Naive thymus-derived CD4-positive, alpha-beta T cell (primary cell): ENCODE measurements at regions not wholly inside any gene's neighbourhood (a gene's known extent, or its start where the extent isn't known, plus 50 kb on each side); places are given as distances from the start of the nearest gene placed in this dataset.

Experiments
- ATAC-seq: fragments of 150-1000 bp; cut with Tn5 transposase; 2 replicates; pipeline ENCODE4 v1.10.0; 2021; ENCODE audit warnings: mild to moderate bottlenecking, moderate library complexity
- CTCF ChIA-PET: fragments of 350-600 bp; sonication (Branson Sonifier 250); formaldehyde crosslinking; loops from one replicate; lab custom pipeline; 2021; ENCODE audit warnings: antibody characterized with exemption; lab: Charles Lee
- POLR2A ChIA-PET: fragments of 350-600 bp; sonication (Branson Sonifier 250); formaldehyde crosslinking; loops from one replicate; lab custom pipeline; 2021; ENCODE audit warnings: antibody characterized with exemption, inconsistent platforms; lab: Charles Lee
- DNase-seq, 9 donors: peaks; one replicate each; pipeline versions ENCODE4 v3.0.0 to v3.0.0-alpha.2; 2020 to 2022; ENCODE audit warnings: mixed read lengths in 1 of 9
- H3K27ac ChIP-seq: one replicate; pipeline ENCODE4 v1.7.0; 2013; ENCODE audit warnings: mild to moderate bottlenecking, low read depth, low read length, moderate library complexity
- H3K27me3 ChIP-seq, 2 donors: one replicate each; pipeline ENCODE4 v1.7.0; 2013; ENCODE audit warnings: low read length in 2 of 2, mild to moderate bottlenecking in 2 of 2, moderate library complexity in 2 of 2; ENCODE audit not compliant: control insufficient read depth in 2 of 2, insufficient read depth in 2 of 2
- H3K36me3 ChIP-seq, 3 experiments: 1 replicate in 2 of 3; 2 replicates in 1 of 3; pipeline ENCODE4 v1.7.0; 2013; ENCODE audit warnings: low read length in 3 of 3, mild to moderate bottlenecking in 3 of 3, moderate library complexity in 1 of 3; ENCODE audit not compliant: insufficient read depth in 3 of 3, control insufficient read depth in 2 of 3
- H3K4me1 ChIP-seq, 2 donors: one replicate each; pipeline ENCODE4 v1.7.0; 2013; ENCODE audit warnings: low read length in 2 of 2, mild to moderate bottlenecking in 2 of 2, moderate library complexity in 1 of 2; ENCODE audit not compliant: control insufficient read depth in 2 of 2, insufficient read depth in 2 of 2
- H3K4me3 ChIP-seq: 2 replicates; pipeline ENCODE4 v1.7.0; 2013; ENCODE audit warnings: mild to moderate bottlenecking, low read length
- H3K9me3 ChIP-seq, 3 experiments: 1 replicate in 2 of 3; 2 replicates in 1 of 3; pipeline ENCODE4 v1.7.0; 2013; ENCODE audit warnings: low read length in 3 of 3; ENCODE audit not compliant: control insufficient read depth in 2 of 3
- H3K27ac Mint-ChIP-seq, 9 donors: one replicate each; pipeline ENCODE4 v1.8.0; 2020 to 2022; ENCODE audit warnings: mixed read lengths in 9 of 9, mild to moderate bottlenecking in 8 of 9, moderate library complexity in 5 of 9, inconsistent platforms in 2 of 9
- H3K27me3 Mint-ChIP-seq, 5 donors: one replicate each; pipeline ENCODE4 v1.8.0; 2021 to 2022; ENCODE audit warnings: mixed read lengths in 5 of 5, mild to moderate bottlenecking in 1 of 5
- H3K36me3 Mint-ChIP-seq, 5 donors: one replicate each; pipeline ENCODE4 v1.8.0; 2020 to 2022; ENCODE audit warnings: mixed read lengths in 5 of 5, mild to moderate bottlenecking in 3 of 5, inconsistent platforms in 1 of 5
- H3K4me1 Mint-ChIP-seq, 7 donors: one replicate each; pipeline ENCODE4 v1.8.0; 2020 to 2022; ENCODE audit warnings: mixed read lengths in 7 of 7, mild to moderate bottlenecking in 3 of 7, inconsistent platforms in 1 of 7
- H3K4me3 Mint-ChIP-seq, 10 donors: one replicate each; pipeline ENCODE4 v1.8.0; 2020 to 2022; ENCODE audit warnings: mild to moderate bottlenecking in 10 of 10, mixed read lengths in 10 of 10, moderate library complexity in 6 of 10, inconsistent platforms in 2 of 10
- H3K9me3 Mint-ChIP-seq, 11 donors: one replicate each; pipeline ENCODE4 v1.8.0; 2020 to 2022; ENCODE audit warnings: mixed read lengths in 11 of 11, mild to moderate bottlenecking in 4 of 11, inconsistent platforms in 1 of 11, moderate library complexity in 1 of 11
- intact Hi-C, 2 donors: fragments of 100-400 bp; cut with micrococcal nuclease; formaldehyde crosslinking; loops; one replicate each; pipeline ENCODE4 v1.15.1; 2023

GRCh38 chr2:67500541-67500940 lies 103.4 kb downstream of the ETAA1 start:
- CTCF ChIA-PET: no interaction called here
- no peak overlapping the region for H3K4me3 Mint-ChIP-seq
- H3K4me3 ChIP-seq: no peak overlapping the region

DNA sequence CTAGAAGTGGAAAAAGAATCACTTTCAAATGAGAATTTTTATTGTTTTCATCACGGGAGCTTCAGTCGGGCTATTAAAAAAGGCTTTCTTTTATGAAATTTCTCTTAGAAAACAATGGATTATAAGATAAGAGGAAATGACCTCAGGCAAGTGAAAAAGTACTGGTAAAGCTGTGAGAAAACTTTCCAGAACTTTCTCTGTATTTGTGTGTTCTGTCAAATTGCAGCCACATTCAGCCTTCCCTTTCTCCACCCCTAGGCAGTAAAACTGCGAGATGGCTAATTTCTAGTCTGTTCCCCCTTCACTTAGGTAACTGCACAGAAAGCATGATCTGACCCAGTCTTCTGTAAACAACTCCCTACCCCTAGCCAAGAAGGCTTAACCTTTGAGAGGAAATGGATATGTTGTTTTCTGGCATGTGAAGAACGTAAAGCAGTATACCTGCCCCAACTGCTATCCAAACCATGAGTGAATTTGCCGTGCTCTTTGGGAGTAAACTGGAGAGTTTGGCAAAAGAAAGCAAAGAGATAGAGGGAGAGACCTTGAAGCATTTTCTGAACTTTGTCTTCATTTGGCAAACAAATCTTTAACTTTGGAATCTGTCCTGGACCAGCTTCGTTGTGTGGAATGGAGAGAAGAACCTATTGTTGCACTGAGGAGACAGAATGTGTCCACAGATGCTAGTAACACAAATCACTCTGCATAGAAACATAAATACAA lies 105.4 kb downstream of the ETAA1 start:
- H3K27me3 ChIP-seq: no peaks in the 10 kb centered on the region
- H3K9me3 ChIP-seq: no peaks in the 10 kb centered on the region
- intact Hi-C loops: no loop called here
- Mint-ChIP-seq H3K9me3 (peaks cover 0 to 6% (median 2%) of the 10 kb centered on the region in 11 donors), H3K4me1 (peaks cover 0 to 1% (median 0%) of the 10 kb centered on the region in 7 donors), H3K36me3 (no peaks in the 10 kb centered on the region), H3K27me3 (peaks cover 0 to 7% (median 6%) of the 10 kb centered on the region in 5 donors), H3K4me3 (no peak overlapping the region), H3K27ac (no peak overlapping the region)
- H3K4me1 ChIP-seq: no peaks in the 10 kb centered on the region
- no peak overlapping the region for H3K4me3 ChIP-seq
- ChIA-PET CTCF (no interaction called here), POLR2A (no interaction called here)
- ATAC-seq (no peak), DNase-seq (no peak)
- no peak overlapping the region for H3K27ac ChIP-seq
- H3K36me3 ChIP-seq: no peaks in the 10 kb centered on the region

More at GRCh38 chr2:67500541-67500940, 103.4 kb downstream of the ETAA1 start:
- ATAC-seq (no peak), DNase-seq (no peak)
- Mint-ChIP-seq H3K36me3 (no peaks in the 10 kb centered on the region), H3K9me3 (peaks cover 0 to 4% (median 0%) of the 10 kb centered on the region in 11 donors), H3K27ac (no peak overlapping the region), H3K27me3 (peaks cover 0 to 7% (median 4%) of the 10 kb centered on the region in 5 donors), H3K4me1 (peaks cover 0 to 1% (median 0%) of the 10 kb centered on the region in 7 donors)
- H3K27ac ChIP-seq: no peak overlapping the region
- POLR2A ChIA-PET: no interaction called here
- no peaks in the 10 kb centered on the region for H3K36me3 ChIP-seq
- no peaks in the 10 kb centered on the region for H3K9me3 ChIP-seq
- no peaks in the 10 kb centered on the region for H3K4me1 ChIP-seq
- intact Hi-C loops: no loop called here
- H3K27me3 ChIP-seq: no peaks in the 10 kb centered on the region

DNA sequence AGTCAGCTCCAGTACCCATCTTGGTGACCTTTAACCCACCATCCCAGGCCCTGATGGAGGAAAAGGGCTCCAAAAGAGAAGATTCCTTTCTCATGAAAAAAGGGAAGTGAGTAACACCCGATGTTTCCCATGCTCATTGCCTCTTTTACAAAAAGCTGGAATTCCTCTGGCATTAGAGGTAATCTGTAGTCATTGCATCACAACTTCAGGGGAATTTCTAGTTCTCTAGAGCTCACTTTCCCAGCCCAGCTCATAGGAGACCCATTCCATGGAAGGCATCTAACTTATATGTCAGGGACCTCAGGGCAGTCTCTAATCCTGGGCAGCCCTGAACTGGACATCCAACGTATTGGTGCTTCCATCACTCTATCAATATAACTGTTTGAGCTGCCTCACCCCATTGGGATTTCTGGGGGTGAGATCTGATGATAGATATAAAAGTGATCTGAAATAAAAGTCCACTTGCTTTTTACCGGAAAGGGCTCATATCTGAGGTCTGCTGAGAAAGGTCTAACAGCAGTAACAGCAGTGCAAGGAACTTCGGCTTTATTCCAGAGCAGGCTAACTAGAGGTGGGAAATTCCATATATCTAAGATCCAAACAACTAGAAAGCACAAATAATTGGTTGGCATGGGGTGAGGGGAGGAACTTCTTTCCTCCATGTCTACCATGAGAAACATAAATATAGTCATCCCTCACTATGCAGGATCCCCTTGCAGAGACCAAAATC lies 106.1 kb downstream of the ETAA1 start:
- ChIA-PET CTCF (no interaction called here), POLR2A (no interaction called here)
- no peaks in the 10 kb centered on the region for H3K36me3 ChIP-seq
- ATAC-seq (no peak), DNase-seq (no peak)
- H3K27ac Mint-ChIP-seq: no peak overlapping the region
- peaks cover 0 to 9% (median 2%) of the 10 kb centered on the region in 11 donors for H3K9me3 Mint-ChIP-seq
- no peaks in the 10 kb centered on the region for H3K36me3 Mint-ChIP-seq
- peaks cover 0 to 7% (median 6%) of the 10 kb centered on the region in 5 donors for H3K27me3 Mint-ChIP-seq
- H3K9me3 ChIP-seq: no peaks in the 10 kb centered on the region
- no peaks in the 10 kb centered on the region for H3K27me3 ChIP-seq
- no peaks in the 10 kb centered on the region for H3K4me1 ChIP-seq
- H3K4me3 Mint-ChIP-seq: no peak overlapping the region
- H3K4me1 Mint-ChIP-seq: no peaks in the 10 kb centered on the region
- H3K4me3 ChIP-seq: no peak overlapping the region
- intact Hi-C loops: no loop called here
- H3K27ac ChIP-seq: no peak overlapping the region

DNA sequence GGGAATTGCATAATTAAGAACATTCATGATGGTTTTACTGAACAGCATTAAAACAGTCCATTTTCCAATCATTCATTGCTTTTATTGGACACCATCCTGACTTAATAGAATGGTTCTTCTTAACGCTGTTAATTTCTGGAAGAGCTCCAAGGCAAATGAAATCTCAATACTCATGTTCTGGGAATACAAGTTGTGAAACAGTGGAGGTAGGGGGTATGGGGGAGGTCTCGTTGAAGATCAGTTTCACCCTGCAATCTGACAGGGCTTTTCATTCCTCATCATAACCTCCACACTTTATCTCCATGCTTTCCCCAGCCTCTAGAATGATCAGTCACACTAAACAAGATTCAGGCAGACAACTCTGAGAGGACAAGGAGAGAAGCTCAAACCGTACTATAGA lies 113.6 kb downstream of the ETAA1 start:
- intact Hi-C loops: no loop called here
- peaks cover 0 to 6% (median 3%) of the 10 kb centered on the region in 5 donors for H3K27me3 Mint-ChIP-seq
- H3K4me3 ChIP-seq: no peak overlapping the region
- H3K9me3 ChIP-seq: no peaks in the 10 kb centered on the region
- H3K9me3 Mint-ChIP-seq: peaks cover 0 to 10% (median 2%) of the 10 kb centered on the region in 11 donors
- no peaks in the 10 kb centered on the region for H3K27me3 ChIP-seq
- no peak for DNase-seq
- no peak overlapping the region for H3K27ac Mint-ChIP-seq
- CTCF ChIA-PET: no interaction called here
- no peaks in the 10 kb centered on the region for H3K4me1 ChIP-seq
- H3K4me3 Mint-ChIP-seq: no peak overlapping the region
- ATAC-seq: no peak
- no peaks in the 10 kb centered on the region for H3K36me3 Mint-ChIP-seq
- no peaks in the 10 kb centered on the region for H3K4me1 Mint-ChIP-seq
- H3K36me3 ChIP-seq: no peaks in the 10 kb centered on the region
- POLR2A ChIA-PET: no interaction called here
- H3K27ac ChIP-seq: no peak overlapping the region

DNA sequence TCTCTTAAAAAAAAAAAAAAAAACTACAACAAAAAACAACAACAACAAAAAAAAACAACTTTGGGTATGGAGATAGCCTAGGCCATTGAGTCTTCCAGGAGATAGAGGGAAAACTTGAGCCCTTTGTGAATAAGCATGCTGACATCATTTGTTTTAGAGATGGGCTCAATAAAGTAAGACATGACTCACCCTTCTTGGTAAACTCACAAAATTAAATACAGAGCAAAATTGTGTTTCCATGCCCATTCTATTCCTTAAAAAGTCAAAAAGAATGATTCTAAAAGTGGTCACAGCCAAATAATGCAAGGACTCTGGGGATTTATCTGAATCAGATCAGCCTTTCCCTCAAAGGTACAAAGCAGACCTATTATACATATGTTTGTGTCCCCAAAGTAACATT lies 117.4 kb downstream of the ETAA1 start:
- Histone ChIP-seq H3K4me1 (no peaks in the 10 kb centered on the region), H3K9me3 (no peaks in the 10 kb centered on the region), H3K36me3 (no peaks in the 10 kb centered on the region), H3K27me3 (no peaks in the 10 kb centered on the region), H3K27ac (no peak overlapping the region), H3K4me3 (no peak overlapping the region)
- H3K36me3 Mint-ChIP-seq: no peaks in the 10 kb centered on the region
- no peak overlapping the region for H3K27ac Mint-ChIP-seq
- peaks cover 0 to 6% (median 3%) of the 10 kb centered on the region in 5 donors for H3K27me3 Mint-ChIP-seq
- ATAC-seq (no peak), DNase-seq (no peak)
- H3K4me3 Mint-ChIP-seq: no peak overlapping the region
- no peaks in the 10 kb centered on the region for H3K4me1 Mint-ChIP-seq
- intact Hi-C loops: no loop called here
- POLR2A ChIA-PET: no interaction called here
- H3K9me3 Mint-ChIP-seq: peaks cover 0 to 2% (median 0%) of the 10 kb centered on the region in 11 donors
- CTCF ChIA-PET: no interaction called here

DNA sequence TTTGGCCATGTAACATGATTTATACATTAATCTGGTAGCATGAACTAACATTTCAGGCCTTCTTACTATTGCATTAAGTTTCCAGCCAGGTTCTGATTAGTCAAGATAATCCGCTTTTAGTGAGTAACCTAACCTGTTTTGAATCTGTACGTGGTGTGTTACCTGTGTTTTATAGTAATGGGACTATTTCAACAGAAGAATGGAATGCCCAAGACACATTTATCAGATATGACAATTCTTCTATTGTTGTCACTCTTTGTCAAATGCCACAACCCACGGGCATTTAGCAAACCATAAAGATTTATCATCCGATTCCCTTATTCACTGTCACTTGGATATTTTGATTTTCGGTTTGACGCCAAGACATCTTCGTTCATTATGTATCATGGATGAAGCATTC lies 117.9 kb downstream of the ETAA1 start:
- Mint-ChIP-seq H3K9me3 (peaks cover 0 to 2% (median 0%) of the 10 kb centered on the region in 11 donors), H3K27ac (no peak overlapping the region), H3K36me3 (no peaks in the 10 kb centered on the region), H3K27me3 (peaks cover 0 to 6% (median 3%) of the 10 kb centered on the region in 5 donors), H3K4me3 (no peak overlapping the region), H3K4me1 (no peaks in the 10 kb centered on the region)
- no peaks in the 10 kb centered on the region for H3K9me3 ChIP-seq
- H3K4me3 ChIP-seq: no peak overlapping the region
- intact Hi-C loops: no loop called here
- H3K27me3 ChIP-seq: no peaks in the 10 kb centered on the region
- no peaks in the 10 kb centered on the region for H3K4me1 ChIP-seq
- CTCF ChIA-PET: no interaction called here
- no peaks in the 10 kb centered on the region for H3K36me3 ChIP-seq
- POLR2A ChIA-PET: no interaction called here
- ATAC-seq: no peak
- no peak overlapping the region for H3K27ac ChIP-seq
- no peak for DNase-seq
